ENCODE measurements at regions not wholly inside any gene's neighbourhood (a gene's known extent, or its start where the extent isn't known, plus 50 kb on each side); places are given as distances from the start of the nearest gene placed in this dataset.
"Not testable (repeated sequence)": the region's sequence is repeated elsewhere in the genome, so short reads cannot be mapped to it uniquely, and the experiment has no call there.

GRCh38 chr9:42384585-42384984 lies 201.1 kb downstream of the SPATA31A6 start:
- not testable (repeated sequence) for TF ChIP-seq EZH2phosphoT487 (IDR thresholded peaks at IDR 0.05; ENCODE audit: borderline replicate concordance)
- TF ChIP-seq, protein P1, sequence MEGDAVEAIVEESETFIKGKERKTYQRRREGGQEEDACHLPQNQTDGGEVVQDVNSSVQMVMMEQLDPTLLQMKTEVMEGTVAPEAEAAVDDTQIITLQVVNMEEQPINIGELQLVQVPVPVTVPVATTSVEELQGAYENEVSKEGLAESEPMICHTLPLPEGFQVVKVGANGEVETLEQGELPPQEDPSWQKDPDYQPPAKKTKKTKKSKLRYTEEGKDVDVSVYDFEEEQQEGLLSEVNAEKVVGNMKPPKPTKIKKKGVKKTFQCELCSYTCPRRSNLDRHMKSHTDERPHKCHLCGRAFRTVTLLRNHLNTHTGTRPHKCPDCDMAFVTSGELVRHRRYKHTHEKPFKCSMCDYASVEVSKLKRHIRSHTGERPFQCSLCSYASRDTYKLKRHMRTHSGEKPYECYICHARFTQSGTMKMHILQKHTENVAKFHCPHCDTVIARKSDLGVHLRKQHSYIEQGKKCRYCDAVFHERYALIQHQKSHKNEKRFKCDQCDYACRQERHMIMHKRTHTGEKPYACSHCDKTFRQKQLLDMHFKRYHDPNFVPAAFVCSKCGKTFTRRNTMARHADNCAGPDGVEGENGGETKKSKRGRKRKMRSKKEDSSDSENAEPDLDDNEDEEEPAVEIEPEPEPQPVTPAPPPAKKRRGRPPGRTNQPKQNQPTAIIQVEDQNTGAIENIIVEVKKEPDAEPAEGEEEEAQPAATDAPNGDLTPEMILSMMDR (conservative IDR thresholded peaks at IDR 0.05; ENCODE audit: low read length): not testable (repeated sequence)

All from Loucy (cell line).